ENCODE measurements at regions not wholly inside any gene's neighbourhood (a gene's known extent, or its start where the extent isn't known, plus 50 kb on each side); places are given as distances from the start of the nearest gene placed in this dataset.

- TF ChIP-seq CTCF (IDR thresholded peaks at IDR 0.05) (no peak), POLR2A (IDR thresholded peaks at IDR 0.05) (no peak)
Measured at GRCh38 chr12:127526925-127527324, 740.0 kb upstream of the TMEM132C start.

Data from heart left ventricle (tissue), 13 donors.